GM23248 (cell line): ENCODE measurements at regions not wholly inside any gene's neighbourhood (a gene's known extent, or its start where the extent isn't known, plus 50 kb on each side); places are given as distances from the start of the nearest gene placed in this dataset.

Experiments used
- EZH2 ChIP-seq: fragments of 200-600 bp; sonication (generic); IDR thresholded peaks from 2 replicates; pipeline ENCODE4 v1.6.1; 2018; ENCODE audit warnings: antibody characterized with exemption, mild to moderate bottlenecking; ENCODE audit not compliant: insufficient read depth, poor library complexity, severe bottlenecking
- EZH2phosphoT487 ChIP-seq: fragments of 200-600 bp; sonication (generic); IDR thresholded peaks from 2 replicates; pipeline ENCODE4 v1.6.1; 2018; ENCODE audit warnings: antibody characterized with exemption, moderate library complexity, mild to moderate bottlenecking, low read depth; ENCODE audit not compliant: insufficient read depth

DNA sequence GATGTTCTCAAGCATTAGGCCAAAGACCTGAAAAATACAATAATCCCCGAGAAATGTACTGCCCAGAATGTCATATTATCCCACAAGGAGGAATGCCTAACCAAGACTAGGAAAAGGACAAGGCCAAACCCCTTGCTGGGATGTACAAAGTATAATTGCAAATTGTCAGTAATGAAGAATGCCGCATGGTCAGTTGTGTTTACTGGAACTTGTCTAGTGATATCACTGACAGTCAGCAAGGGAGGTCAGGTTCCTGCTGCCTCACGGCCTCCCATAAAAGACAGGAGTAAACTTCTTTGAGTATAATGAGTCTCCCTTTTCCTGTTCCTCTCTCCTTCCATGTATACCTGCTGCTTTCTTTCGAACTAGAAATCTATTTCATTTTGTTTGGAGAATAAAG, 222.8 kb downstream of the RHOU start:
- TF ChIP-seq EZH2phosphoT487 = no peak
- no peak for TF ChIP-seq EZH2
